ENCODE measurements at regions not wholly inside any gene's neighbourhood (a gene's known extent, or its start where the extent isn't known, plus 50 kb on each side); places are given as distances from the start of the nearest gene placed in this dataset.

DNA sequence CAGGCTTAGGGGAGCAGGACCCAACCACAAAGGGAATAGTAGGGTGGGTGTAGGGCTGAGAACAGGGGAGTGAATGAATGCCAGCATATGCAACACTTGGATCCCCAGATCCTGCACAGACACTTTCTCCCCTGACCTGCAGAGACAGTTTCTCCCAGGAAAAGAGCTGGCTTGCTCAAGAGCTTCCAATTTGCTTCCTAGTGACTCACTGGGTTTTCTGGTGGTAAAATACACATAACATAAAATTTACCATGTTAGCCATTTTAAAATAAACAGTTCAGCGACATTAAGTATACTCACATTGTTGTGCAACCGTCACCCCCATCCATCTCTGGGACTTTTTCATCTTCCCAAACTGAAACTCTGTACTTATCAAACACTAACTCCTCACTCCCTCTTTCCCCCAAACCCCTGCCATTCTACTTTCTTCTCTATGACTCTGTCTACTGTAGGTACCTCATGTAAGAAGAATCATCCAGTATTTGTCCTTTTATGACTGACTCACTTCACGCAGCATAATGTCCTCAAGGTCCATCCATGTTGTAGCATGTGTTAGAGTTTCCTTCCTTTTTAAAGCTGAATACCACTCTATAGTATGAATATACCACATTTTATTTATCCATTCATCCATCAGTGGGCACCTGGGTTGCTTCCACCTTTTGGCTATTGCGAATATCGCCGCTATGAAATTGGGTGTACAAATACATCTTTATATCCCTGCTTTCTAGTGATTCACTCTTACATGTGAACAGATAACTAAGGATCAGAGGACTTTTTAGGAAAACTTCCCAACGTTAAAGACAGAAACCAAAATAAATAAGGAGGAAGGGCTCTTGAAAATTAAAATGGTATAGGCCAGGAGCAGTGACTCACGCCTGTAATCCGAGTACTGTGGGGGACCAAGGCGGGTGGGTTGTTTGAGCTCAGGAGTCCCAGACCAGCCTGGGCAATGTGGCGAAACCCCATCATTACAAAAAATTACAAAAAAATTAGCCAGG is 95.6 kb upstream of the TJP1 start:
- Histone ChIP-seq H3K23me2 (ENCODE audit: insufficient read length, low read depth, low read length, poor library complexity, severe bottlenecking) (no peaks in the 10 kb centered on the region), H4K91ac (ENCODE audit: insufficient read length, low read depth, low read length) (no peak overlapping the region), H3K4me1 (ENCODE audit: insufficient read depth, low read length) (peaks cover 12% of the 10 kb centered on the region; the same call in 1 of the 2 replicates), H3K23ac (ENCODE audit: insufficient read length, low read depth, low read length) (no peak overlapping the region), H3K56ac (ENCODE audit: insufficient read length, low read depth, low read length) (no peak overlapping the region), H2BK120ac (ENCODE audit: low read depth, low read length, poor library complexity, severe bottlenecking) (no peak overlapping the region), H4K8ac (replicated peaks; ENCODE audit: insufficient read length, low read depth, low read length) (no peak overlapping the region), H3K27ac (ENCODE audit: insufficient read length, low read depth, low read length) (no peak overlapping the region), H4K20me1 (ENCODE audit: control insufficient read depth, insufficient read depth, insufficient read length) (no peaks in the 10 kb centered on the region), H3K9me3 (ENCODE audit: control insufficient read depth, low read depth, low read length) (no peaks in the 10 kb centered on the region), H4K5ac (ENCODE audit: insufficient read length, low read depth, low read length) (no peak overlapping the region), H2BK20ac (ENCODE audit: low read depth, low read length, poor library complexity, severe bottlenecking) (no peak overlapping the region), H3K4me2 (ENCODE audit: insufficient read depth, insufficient read length, low read length) (no peak overlapping the region), H2BK15ac (ENCODE audit: low read depth, low read length) (no peak overlapping the region), H3T11ph (ENCODE audit: low read length) (no peak overlapping the region), H3K79me1 (ENCODE audit: insufficient read depth, low read depth, low read length, poor library complexity, severe bottlenecking) (no peaks in the 10 kb centered on the region), H2AFZ (ENCODE audit: low read length) (no peak overlapping the region), H3K14ac (ENCODE audit: insufficient read depth, low read length) (no peak overlapping the region), H3K9ac (ENCODE audit: extremely low read depth, insufficient read length, low read length) (no peak overlapping the region), H3K18ac (ENCODE audit: insufficient read length, low read depth, low read length) (no peak overlapping the region), H3K4ac (ENCODE audit: low read depth, low read length) (no peak overlapping the region), H3K79me2 (ENCODE audit: insufficient read depth, low read length) (no peaks in the 10 kb centered on the region), H2BK12ac (ENCODE audit: insufficient read length, low read depth, low read length) (no peak overlapping the region), H3K27me3 (ENCODE audit: insufficient read depth, low read length) (no peaks in the 10 kb centered on the region), H2BK5ac (ENCODE audit: insufficient read length, low read length) (no peak overlapping the region), H2AK5ac (ENCODE audit: insufficient read length, low read length) (no peak overlapping the region)
- no peak for DNase-seq
- WGBS (ENCODE audit: extremely low coverage, insufficient read length, low lambda C conversion rate) = no CpG with 5 or more reads among the region's 11 CpGs
- Mint-ChIP-seq H3K27me3 (ENCODE audit: low read depth) (no peaks in the 10 kb centered on the region), H3K4me3 (no peak overlapping the region), H3K4me1 (peaks cover 47 to 49% of the 10 kb centered on the region in 2 experiments), H3K27ac (no peak overlapping the region; a peak in 1 of 7 replicates), H3K9me3 (no peaks in the 10 kb centered on the region), H3K36me3 (ENCODE audit: insufficient read depth in 1 of 3, low read depth in 3 of 3) (no peaks in the 10 kb centered on the region)
- TF ChIP-seq, protein P1, sequence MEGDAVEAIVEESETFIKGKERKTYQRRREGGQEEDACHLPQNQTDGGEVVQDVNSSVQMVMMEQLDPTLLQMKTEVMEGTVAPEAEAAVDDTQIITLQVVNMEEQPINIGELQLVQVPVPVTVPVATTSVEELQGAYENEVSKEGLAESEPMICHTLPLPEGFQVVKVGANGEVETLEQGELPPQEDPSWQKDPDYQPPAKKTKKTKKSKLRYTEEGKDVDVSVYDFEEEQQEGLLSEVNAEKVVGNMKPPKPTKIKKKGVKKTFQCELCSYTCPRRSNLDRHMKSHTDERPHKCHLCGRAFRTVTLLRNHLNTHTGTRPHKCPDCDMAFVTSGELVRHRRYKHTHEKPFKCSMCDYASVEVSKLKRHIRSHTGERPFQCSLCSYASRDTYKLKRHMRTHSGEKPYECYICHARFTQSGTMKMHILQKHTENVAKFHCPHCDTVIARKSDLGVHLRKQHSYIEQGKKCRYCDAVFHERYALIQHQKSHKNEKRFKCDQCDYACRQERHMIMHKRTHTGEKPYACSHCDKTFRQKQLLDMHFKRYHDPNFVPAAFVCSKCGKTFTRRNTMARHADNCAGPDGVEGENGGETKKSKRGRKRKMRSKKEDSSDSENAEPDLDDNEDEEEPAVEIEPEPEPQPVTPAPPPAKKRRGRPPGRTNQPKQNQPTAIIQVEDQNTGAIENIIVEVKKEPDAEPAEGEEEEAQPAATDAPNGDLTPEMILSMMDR (conservative IDR thresholded peaks at IDR 0.05) = no peak
